Lower leg skin (tissue), 3 donors: ENCODE measurements at regions not wholly inside any gene's neighbourhood (a gene's known extent, or its start where the extent isn't known, plus 50 kb on each side); places are given as distances from the start of the nearest gene placed in this dataset.

Source experiments
- CTCF ChIP-seq, 3 donors: fragments of 450-650 bp; IDR thresholded peaks; one replicate each; pipeline ENCODE4 v1.5.1; 2016; ENCODE audit warnings: antibody characterized with exemption in 3 of 3, mild to moderate bottlenecking in 3 of 3, moderate library complexity in 2 of 3
- POLR2A ChIP-seq, 2 donors: fragments of 450-650 bp; IDR thresholded peaks; one replicate each; pipeline ENCODE4 v1.6.1; 2016 to 2017; ENCODE audit warnings: antibody characterized with exemption in 2 of 2, mild to moderate bottlenecking in 1 of 2, moderate library complexity in 1 of 2

DNA sequence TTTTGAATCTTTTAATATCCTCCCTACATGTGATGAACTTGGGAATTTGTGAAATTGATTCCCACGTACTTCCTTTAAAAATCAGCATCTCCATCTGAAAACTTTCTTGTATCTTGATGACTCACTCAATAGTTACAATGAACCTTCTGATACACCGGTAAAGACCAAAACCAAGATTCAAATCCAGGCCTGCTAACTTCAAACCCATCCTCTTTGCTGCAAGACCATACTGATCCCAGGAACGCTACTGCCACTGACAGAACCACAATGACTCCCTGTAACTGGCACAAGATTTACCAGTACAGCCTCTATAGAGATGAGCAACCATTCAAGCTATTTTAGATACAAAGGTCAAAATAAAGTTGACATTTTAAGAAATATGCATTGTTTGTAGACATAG is 332.9 kb downstream of the DNAH5 start:
- TF ChIP-seq CTCF (IDR thresholded peaks at IDR 0.05) (no peak), POLR2A (IDR thresholded peaks at IDR 0.05) (no peak)
